GM12874 (cell line): ENCODE measurements at regions not wholly inside any gene's neighbourhood (a gene's known extent, or its start where the extent isn't known, plus 50 kb on each side); places are given as distances from the start of the nearest gene placed in this dataset.

Source experiments
- TF ChIP-seq, protein P1 (sequence below): IDR thresholded peaks from 2 replicates; pipeline ENCODE4 v1.5.1; 2011; ENCODE audit warnings: low read depth, mild to moderate bottlenecking, control low read depth, low read length, moderate library complexity; ENCODE audit not compliant: insufficient read depth

DNA sequence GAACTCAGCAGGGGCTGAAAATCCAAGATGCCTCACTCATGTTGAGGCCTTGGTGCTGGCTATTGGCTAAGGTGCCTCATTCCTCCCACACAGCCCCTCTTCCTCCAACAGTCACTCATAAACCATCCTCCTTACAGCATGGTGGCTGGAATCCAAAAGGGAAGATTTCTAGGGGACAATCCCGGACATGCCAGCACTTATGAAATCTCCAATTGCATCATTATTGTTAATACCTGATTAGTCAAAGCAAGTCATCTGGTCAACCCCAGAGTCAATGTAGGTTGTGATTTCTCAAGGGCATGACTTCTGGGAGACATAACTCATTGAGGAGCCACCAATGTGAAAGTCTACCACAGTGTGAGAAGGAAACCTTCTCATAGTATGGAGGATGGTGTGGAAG, 506.6 kb upstream of the NOX3 start:
- TF ChIP-seq, protein P1, sequence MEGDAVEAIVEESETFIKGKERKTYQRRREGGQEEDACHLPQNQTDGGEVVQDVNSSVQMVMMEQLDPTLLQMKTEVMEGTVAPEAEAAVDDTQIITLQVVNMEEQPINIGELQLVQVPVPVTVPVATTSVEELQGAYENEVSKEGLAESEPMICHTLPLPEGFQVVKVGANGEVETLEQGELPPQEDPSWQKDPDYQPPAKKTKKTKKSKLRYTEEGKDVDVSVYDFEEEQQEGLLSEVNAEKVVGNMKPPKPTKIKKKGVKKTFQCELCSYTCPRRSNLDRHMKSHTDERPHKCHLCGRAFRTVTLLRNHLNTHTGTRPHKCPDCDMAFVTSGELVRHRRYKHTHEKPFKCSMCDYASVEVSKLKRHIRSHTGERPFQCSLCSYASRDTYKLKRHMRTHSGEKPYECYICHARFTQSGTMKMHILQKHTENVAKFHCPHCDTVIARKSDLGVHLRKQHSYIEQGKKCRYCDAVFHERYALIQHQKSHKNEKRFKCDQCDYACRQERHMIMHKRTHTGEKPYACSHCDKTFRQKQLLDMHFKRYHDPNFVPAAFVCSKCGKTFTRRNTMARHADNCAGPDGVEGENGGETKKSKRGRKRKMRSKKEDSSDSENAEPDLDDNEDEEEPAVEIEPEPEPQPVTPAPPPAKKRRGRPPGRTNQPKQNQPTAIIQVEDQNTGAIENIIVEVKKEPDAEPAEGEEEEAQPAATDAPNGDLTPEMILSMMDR, result no peak

DNA sequence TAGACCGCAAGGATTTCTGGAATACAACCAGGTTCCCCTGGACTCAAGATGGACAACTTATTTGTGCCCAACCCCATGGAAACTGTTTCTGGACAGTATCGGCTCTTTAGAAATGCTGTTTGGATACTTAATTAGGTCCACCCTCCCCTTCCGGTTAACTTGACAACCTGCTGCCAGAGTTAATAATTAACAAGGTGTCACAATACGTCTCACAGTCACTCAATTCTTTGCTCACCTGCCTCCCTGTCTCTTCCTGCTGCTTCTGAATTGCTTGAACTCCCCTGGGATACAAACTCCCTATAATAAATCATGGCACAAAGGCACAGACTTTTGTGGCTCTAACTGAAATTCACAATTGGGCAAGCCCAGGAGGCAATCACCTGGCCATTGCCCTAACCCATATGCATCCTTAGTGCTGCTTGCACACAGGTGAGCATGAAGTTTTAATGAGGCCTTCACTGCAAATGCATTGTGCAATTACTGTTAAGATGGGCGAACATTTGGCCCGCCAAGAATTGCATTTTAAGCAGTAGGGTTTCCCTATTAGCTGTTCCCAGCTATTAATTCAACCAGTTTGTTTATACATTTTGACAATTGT, 504.4 kb upstream of the NOX3 start:
- TF ChIP-seq, protein P1, result no peak

DNA sequence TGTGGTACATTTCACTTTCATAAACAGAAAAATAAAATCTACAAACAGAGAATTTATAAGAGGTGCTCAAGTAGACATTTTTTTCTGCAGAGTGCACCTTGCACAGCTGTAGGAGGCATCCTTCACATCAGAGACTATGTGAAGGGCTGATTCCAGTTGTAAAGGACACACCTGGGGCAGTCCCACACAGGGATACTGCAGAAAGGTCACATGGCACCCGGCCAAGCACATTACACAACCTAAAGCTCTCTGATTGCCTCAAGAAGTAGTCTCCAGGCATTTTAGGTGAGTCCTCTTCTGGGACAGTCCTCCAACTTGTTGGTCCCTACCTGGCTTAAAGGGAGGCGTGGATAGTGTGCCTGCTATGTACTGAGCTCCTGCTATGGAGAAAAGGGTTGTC, 502.9 kb upstream of the NOX3 start:
- TF ChIP-seq, protein P1, result no peak

DNA sequence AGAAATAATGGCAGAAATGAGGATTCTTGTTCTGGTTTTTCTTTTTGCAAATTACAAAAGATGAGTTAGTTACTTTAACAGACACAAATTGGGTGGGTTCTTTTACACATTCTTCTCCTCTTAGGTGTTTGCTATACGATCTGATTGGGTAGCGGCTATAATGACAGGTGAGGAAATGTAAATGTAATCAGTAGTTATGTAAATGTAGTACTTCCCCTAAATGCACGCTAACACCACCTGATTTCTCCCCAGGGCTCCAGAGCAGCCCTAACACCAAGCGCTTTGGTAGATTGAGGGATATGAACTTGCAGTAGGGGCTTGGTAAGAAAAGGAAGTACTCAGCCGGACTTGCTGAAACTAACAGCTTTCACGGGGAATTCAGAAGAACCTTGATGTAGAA, 499.4 kb upstream of the NOX3 start:
- TF ChIP-seq, protein P1, result no peak

DNA sequence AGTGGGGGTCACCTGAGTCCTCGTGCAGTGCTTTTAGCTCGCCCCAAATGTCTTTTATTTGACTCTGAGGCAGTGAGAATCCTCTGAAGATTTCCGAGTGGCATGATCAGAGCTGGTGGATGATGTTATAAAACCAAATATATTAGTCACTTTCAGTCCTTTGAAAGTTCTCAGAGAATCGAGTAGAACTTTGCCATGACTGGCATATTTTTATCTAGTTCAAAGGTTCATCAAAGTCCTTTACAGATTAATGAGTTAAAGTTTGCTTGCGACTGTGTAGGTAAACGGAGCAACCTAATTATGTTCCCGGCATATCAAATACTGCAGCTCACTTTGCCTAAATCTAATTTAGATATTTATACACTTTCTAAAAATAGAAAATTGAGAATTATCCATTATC, 498.5 kb upstream of the NOX3 start:
- TF ChIP-seq, protein P1, result no peak

DNA sequence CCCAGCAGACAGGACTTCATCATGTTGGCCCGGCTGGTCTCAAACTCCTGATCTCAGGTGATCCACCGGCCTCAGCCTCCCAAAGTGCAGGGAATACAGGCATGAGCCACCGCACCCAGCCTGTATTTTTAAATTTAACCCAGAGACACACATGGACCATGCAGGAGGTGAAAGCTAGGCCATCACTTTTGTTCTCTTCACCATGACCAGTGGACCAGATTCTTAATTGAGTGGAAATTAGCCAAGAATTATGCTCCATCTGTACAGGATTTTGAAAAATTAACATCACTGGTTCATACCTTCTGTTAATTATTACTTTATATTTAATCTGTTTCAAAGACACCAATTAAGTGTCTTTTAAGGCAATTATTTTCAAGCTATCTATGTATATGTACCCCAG, 493.6 kb upstream of the NOX3 start:
- TF ChIP-seq, protein P1, result no peak

DNA sequence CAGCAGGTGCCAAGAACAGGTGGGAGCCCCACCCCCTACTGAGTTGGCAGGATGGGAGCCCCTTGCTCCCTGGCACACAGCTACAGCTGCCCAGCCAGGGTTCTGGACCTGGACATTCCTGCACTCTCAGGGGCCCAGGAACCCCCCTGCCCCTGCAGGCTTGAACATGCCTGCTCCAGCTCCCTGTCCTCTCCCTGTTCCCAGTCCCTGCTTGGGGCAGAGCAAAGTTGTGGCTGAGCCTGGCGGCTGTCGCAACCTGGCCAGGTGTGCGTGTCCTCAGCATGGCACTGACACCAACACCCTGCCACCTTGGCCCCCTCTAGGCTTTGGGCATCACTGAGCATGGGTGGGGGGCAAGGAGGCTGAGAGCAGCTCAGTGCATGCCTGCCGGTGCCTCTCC, 491.2 kb upstream of the NOX3 start:
- TF ChIP-seq, protein P1, result no peak
